ENCODE measurements at regions not wholly inside any gene's neighbourhood (a gene's known extent, or its start where the extent isn't known, plus 50 kb on each side); places are given as distances from the start of the nearest gene placed in this dataset.
"Not testable (repeated sequence)": the region's sequence is repeated elsewhere in the genome, so short reads cannot be mapped to it uniquely, and the experiment has no call there.

- H3K4me1 Mint-ChIP-seq, result no peaks in the 10 kb centered on the region
- no peaks in the 10 kb centered on the region for H3K27me3 Mint-ChIP-seq
- ATAC-seq, result no peak
- intact Hi-C loops (cut with DNase I, micrococcal nuclease), result no loop called here
- ChIA-PET CTCF (no interaction called here), POLR2A (no interaction called here)
- H3K9me3 Mint-ChIP-seq (ENCODE audit: low read depth), result no peaks in the 10 kb centered on the region
- no peak overlapping the region for H3K4me3 Mint-ChIP-seq
- DNase-seq, result no peak
- H3K36me3 Mint-ChIP-seq (ENCODE audit: low read depth), result no peaks in the 10 kb centered on the region
- H3K27ac Mint-ChIP-seq, result no peak overlapping the region
These were observed 238.5 kb downstream of the PRR32 start for GRCh38 chrX:127057891-127058619.

GRCh38 chrX:127085939-127086338 lies 266.4 kb downstream of the PRR32 start:
- intact Hi-C loops (cut with DNase I, micrococcal nuclease), result no loop called here
- DNase-seq (no peak), ATAC-seq (no peak)
- Mint-ChIP-seq H3K27me3 (no peaks in the 10 kb centered on the region), H3K4me1 (no peaks in the 10 kb centered on the region), H3K36me3 (ENCODE audit: low read depth) (no peaks in the 10 kb centered on the region), H3K9me3 (ENCODE audit: low read depth) (no peaks in the 10 kb centered on the region), H3K4me3 (no peak overlapping the region), H3K27ac (no peak overlapping the region)
- POLR2A ChIA-PET, result no interaction called here
- CTCF ChIA-PET, result no interaction called here

- Mint-ChIP-seq H3K27me3 (no peaks in the 10 kb centered on the region), H3K36me3 (ENCODE audit: low read depth) (no peaks in the 10 kb centered on the region), H3K4me1 (no peaks in the 10 kb centered on the region), H3K4me3 (no peak overlapping the region), H3K27ac (no peak overlapping the region), H3K9me3 (ENCODE audit: low read depth) (peaks cover 15% of the 10 kb centered on the region)
- no peak for DNase-seq
- ChIA-PET CTCF (no interaction called here), POLR2A (no interaction called here)
- ATAC-seq, result no peak
- intact Hi-C loops (cut with DNase I, micrococcal nuclease), result no loop called here
These were observed 293.2 kb downstream of the PRR32 start for GRCh38 chrX:127112726-127113125.

- intact Hi-C loops (cut with DNase I, micrococcal nuclease), result no loop called here
- no peak for ATAC-seq
- no peak for DNase-seq
- POLR2A ChIA-PET, result no interaction called here
- H3K27me3 Mint-ChIP-seq, result no peaks in the 10 kb centered on the region
- no peak overlapping the region for H3K27ac Mint-ChIP-seq
- CTCF ChIA-PET, result no interaction called here
- H3K4me3 Mint-ChIP-seq, result no peak overlapping the region
- H3K9me3 Mint-ChIP-seq (ENCODE audit: low read depth), result no peaks in the 10 kb centered on the region
- H3K36me3 Mint-ChIP-seq (ENCODE audit: low read depth), result no peaks in the 10 kb centered on the region
- H3K4me1 Mint-ChIP-seq, result no peaks in the 10 kb centered on the region
These were observed 305.3 kb downstream of the PRR32 start for GRCh38 chrX:127124871-127125270.

- POLR2A ChIA-PET, result no interaction called here
- intact Hi-C loops (cut with DNase I, micrococcal nuclease), result no loop called here
These were observed 308.8 kb downstream of the PRR32 start for GRCh38 chrX:127128282-127128681.

GRCh38 chrX:127129510-127129909 lies 310.0 kb downstream of the PRR32 start:
- Mint-ChIP-seq H3K36me3 (ENCODE audit: low read depth) (no peaks in the 10 kb centered on the region), H3K27ac (no peak overlapping the region), H3K4me3 (no peak overlapping the region), H3K27me3 (no peaks in the 10 kb centered on the region), H3K9me3 (ENCODE audit: low read depth) (no peaks in the 10 kb centered on the region), H3K4me1 (no peaks in the 10 kb centered on the region)
- ChIA-PET CTCF (no interaction called here), POLR2A (no interaction called here)
- no peak for DNase-seq
- ATAC-seq, result no peak
- intact Hi-C loops (cut with DNase I, micrococcal nuclease), result no loop called here

More at GRCh38 chrX:127128282-127128681, 308.8 kb downstream of the PRR32 start:
- CTCF ChIA-PET, result no interaction called here
- ATAC-seq, result no peak
- Mint-ChIP-seq H3K4me3 (no peak overlapping the region), H3K36me3 (ENCODE audit: low read depth) (no peaks in the 10 kb centered on the region), H3K9me3 (ENCODE audit: low read depth) (no peaks in the 10 kb centered on the region), H3K4me1 (no peaks in the 10 kb centered on the region), H3K27me3 (no peaks in the 10 kb centered on the region), H3K27ac (no peak overlapping the region)
- DNase-seq, result no peak

GRCh38 chrX:127138218-127138617 lies 318.7 kb downstream of the PRR32 start:
- DNase-seq (no peak), ATAC-seq (no peak)
- Mint-ChIP-seq H3K36me3 (ENCODE audit: low read depth) (no peaks in the 10 kb centered on the region), H3K27me3 (no peaks in the 10 kb centered on the region), H3K4me1 (no peaks in the 10 kb centered on the region), H3K27ac (no peak overlapping the region), H3K4me3 (no peak overlapping the region), H3K9me3 (ENCODE audit: low read depth) (peaks cover 2% of the 10 kb centered on the region)
- CTCF ChIA-PET, result interaction anchor here (0.7 kb wide), 1 partner anchor 10 kb away, joined by 3 read pairs; no protein-coding TSS in a partner anchor
- POLR2A ChIA-PET, result no interaction called here
- intact Hi-C loops (cut with DNase I, micrococcal nuclease), result no loop called here

- DNase-seq (no peak), ATAC-seq (no peak)
- ChIA-PET CTCF (no interaction called here), POLR2A (no interaction called here)
- intact Hi-C loops (cut with DNase I, micrococcal nuclease), result no loop called here
- H3K4me1 Mint-ChIP-seq, result no peaks in the 10 kb centered on the region
- no peaks in the 10 kb centered on the region for H3K9me3 Mint-ChIP-seq (ENCODE audit: low read depth)
- no peaks in the 10 kb centered on the region for H3K36me3 Mint-ChIP-seq (ENCODE audit: low read depth)
- no peak overlapping the region for H3K4me3 Mint-ChIP-seq
- no peaks in the 10 kb centered on the region for H3K27me3 Mint-ChIP-seq
- H3K27ac Mint-ChIP-seq, result no peak overlapping the region
These were observed 358.4 kb downstream of the PRR32 start for GRCh38 chrX:127177966-127178365.

- Mint-ChIP-seq H3K36me3 (ENCODE audit: low read depth) (no peaks in the 10 kb centered on the region), H3K27ac (no peak overlapping the region), H3K4me1 (no peaks in the 10 kb centered on the region), H3K4me3 (no peak overlapping the region), H3K9me3 (ENCODE audit: low read depth) (no peaks in the 10 kb centered on the region), H3K27me3 (no peaks in the 10 kb centered on the region)
- intact Hi-C loops (cut with DNase I, micrococcal nuclease), result no loop called here
- CTCF ChIA-PET, result no interaction called here
- DNase-seq (no peak), ATAC-seq (no peak)
- POLR2A ChIA-PET, result no interaction called here
These were observed 367.6 kb downstream of the PRR32 start for GRCh38 chrX:127187095-127187494.

GRCh38 chrX:127190381-127190780 lies 370.9 kb downstream of the PRR32 start:
- no peaks in the 10 kb centered on the region for H3K36me3 Mint-ChIP-seq (ENCODE audit: low read depth)
- H3K4me1 Mint-ChIP-seq, result no peaks in the 10 kb centered on the region
- no peaks in the 10 kb centered on the region for H3K27me3 Mint-ChIP-seq
- intact Hi-C loops (cut with DNase I, micrococcal nuclease), result no loop called here
- no peak for ATAC-seq
- no peak for DNase-seq
- CTCF ChIA-PET, result no interaction called here
- POLR2A ChIA-PET, result no interaction called here
- H3K27ac Mint-ChIP-seq, result no peak overlapping the region
- H3K4me3 Mint-ChIP-seq, result no peak overlapping the region
- peaks cover 1% of the 10 kb centered on the region for H3K9me3 Mint-ChIP-seq (ENCODE audit: low read depth)

- DNase-seq, result no peak
- no peak for ATAC-seq
- H3K27me3 Mint-ChIP-seq, result no peaks in the 10 kb centered on the region
These were observed 387.8 kb downstream of the PRR32 start for GRCh38 chrX:127207326-127207725.

GRCh38 chrX:127221821-127222220 lies 402.3 kb downstream of the PRR32 start:
- ATAC-seq; intact Hi-C loops (cut with DNase I, micrococcal nuclease); H3K9me3 Mint-ChIP-seq (ENCODE audit: low read depth); CTCF ChIA-PET; H3K4me1 Mint-ChIP-seq; DNase-seq; H3K27ac Mint-ChIP-seq; H3K4me3 Mint-ChIP-seq; POLR2A ChIA-PET; H3K27me3 Mint-ChIP-seq; H3K36me3 Mint-ChIP-seq (ENCODE audit: low read depth): not testable (repeated sequence)

More at GRCh38 chrX:127207326-127207725, 387.8 kb downstream of the PRR32 start:
- no peaks in the 10 kb centered on the region for H3K9me3 Mint-ChIP-seq (ENCODE audit: low read depth)
- no peak overlapping the region for H3K4me3 Mint-ChIP-seq
- ChIA-PET CTCF (no interaction called here), POLR2A (no interaction called here)
- no peak overlapping the region for H3K27ac Mint-ChIP-seq
- no peaks in the 10 kb centered on the region for H3K4me1 Mint-ChIP-seq
- intact Hi-C loops (cut with DNase I, micrococcal nuclease), result no loop called here
- H3K36me3 Mint-ChIP-seq (ENCODE audit: low read depth), result no peaks in the 10 kb centered on the region

- ATAC-seq (no peak), DNase-seq (no peak)
- Mint-ChIP-seq H3K36me3 (ENCODE audit: low read depth) (no peaks in the 10 kb centered on the region), H3K9me3 (ENCODE audit: low read depth) (no peaks in the 10 kb centered on the region), H3K27me3 (no peaks in the 10 kb centered on the region), H3K27ac (no peak overlapping the region), H3K4me1 (no peaks in the 10 kb centered on the region), H3K4me3 (no peak overlapping the region)
- ChIA-PET POLR2A (no interaction called here), CTCF (no interaction called here)
- intact Hi-C loops (cut with DNase I, micrococcal nuclease), result no loop called here
These were observed 424.1 kb downstream of the PRR32 start for GRCh38 chrX:127243654-127244053.
